ENCODE measurements at regions not wholly inside any gene's neighbourhood (a gene's known extent, or its start where the extent isn't known, plus 50 kb on each side); places are given as distances from the start of the nearest gene placed in this dataset.

DNA sequence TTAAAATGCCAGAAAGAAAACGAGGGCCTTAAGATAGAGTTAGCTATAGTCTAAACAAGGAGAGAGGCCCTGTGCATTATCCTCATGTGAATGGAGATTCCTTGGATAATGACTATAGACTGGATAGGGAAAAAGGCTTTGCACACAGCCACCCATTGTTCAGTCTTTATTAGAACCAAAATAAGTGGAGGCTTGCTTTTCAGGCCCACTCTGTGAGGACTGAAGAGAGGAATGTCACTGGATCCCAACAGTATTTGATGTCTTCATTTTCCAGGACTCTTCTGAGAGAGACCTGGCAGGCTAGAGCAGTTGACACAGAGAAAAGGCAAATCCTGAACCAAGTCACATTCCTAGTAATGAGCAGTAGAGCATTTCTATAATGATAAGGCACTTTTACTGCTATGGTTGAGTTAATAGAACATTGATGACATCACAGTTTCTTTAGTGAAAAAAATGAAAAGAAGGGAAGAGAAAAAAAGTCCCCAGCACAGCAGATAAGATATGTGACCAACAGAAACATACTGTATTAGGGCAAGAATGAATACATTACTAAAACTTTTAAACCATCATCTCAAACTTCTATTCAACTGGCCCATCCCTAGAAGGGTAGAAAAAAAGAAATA, 315.1 kb downstream of the EPHA7 start:
- TF ChIP-seq, protein P1, sequence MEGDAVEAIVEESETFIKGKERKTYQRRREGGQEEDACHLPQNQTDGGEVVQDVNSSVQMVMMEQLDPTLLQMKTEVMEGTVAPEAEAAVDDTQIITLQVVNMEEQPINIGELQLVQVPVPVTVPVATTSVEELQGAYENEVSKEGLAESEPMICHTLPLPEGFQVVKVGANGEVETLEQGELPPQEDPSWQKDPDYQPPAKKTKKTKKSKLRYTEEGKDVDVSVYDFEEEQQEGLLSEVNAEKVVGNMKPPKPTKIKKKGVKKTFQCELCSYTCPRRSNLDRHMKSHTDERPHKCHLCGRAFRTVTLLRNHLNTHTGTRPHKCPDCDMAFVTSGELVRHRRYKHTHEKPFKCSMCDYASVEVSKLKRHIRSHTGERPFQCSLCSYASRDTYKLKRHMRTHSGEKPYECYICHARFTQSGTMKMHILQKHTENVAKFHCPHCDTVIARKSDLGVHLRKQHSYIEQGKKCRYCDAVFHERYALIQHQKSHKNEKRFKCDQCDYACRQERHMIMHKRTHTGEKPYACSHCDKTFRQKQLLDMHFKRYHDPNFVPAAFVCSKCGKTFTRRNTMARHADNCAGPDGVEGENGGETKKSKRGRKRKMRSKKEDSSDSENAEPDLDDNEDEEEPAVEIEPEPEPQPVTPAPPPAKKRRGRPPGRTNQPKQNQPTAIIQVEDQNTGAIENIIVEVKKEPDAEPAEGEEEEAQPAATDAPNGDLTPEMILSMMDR (IDR thresholded peaks at IDR 0.05), result no peak
- TF ChIP-seq POLR2A (IDR thresholded peaks at IDR 0.05), result no peak
- no peak for DNase-seq
- Histone ChIP-seq H3K36me3 (no peaks in the 10 kb centered on the region), H3K4me1 (no peaks in the 10 kb centered on the region), H3K27ac (no peak overlapping the region), H3K4me3 (replicated peaks in 1 of 3) (no peak overlapping the region), H3K27me3 (no peaks in the 10 kb centered on the region), H3K9me3 (no peaks in the 10 kb centered on the region)
- intact Hi-C loops (cut with DNase I), result no loop called here
- 38 to 40% methylated on average over 1 of the region's 1 CpG for WGBS, 2 donors

DNA sequence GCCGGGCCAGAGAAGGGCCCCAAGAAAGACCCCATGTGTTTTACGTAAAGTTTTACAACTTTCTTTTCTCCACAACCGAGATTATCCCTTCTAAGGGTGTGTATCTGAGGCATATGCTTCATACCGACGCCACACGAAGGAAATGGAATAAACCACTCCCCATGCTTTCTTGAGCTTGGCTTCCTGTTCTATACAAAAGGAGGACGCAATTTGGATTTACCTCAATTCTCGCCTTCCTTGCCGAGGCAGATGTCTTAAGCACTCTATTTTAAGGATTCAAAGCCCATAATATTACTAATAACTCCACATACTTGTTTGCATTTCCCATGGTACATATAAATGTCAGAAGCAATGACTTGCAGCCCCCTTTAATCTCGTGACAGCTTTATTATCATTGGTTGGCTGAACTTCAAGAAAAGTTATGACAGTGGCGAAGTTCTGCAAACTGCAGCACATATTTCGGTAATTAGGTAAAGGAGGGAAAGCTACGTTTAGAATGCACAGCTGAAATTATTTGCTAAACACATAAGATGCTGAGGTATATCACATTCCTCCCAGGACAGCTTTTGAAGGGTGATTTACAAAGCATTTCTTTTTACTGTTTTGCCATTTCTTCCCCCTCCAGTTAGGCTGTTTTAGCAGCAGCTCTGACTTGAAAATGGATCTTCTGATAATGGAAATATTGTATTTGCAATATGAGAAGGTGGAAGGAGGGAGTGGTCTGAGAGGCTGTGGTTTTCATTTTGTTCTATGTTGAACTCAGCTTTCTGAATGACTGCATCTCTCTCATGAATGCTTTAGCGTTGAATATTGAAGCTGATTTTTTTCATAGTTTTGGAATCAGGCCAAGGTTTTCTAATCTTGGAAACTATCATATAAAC, 330.5 kb downstream of the EPHA7 start:
- no peak for DNase-seq
- H3K9me3 ChIP-seq, result no peaks in the 10 kb centered on the region
- H3K27ac ChIP-seq, result no peak overlapping the region
- H3K4me3 ChIP-seq (replicated peaks in 1 of 3), result no peak overlapping the region
- no peaks in the 10 kb centered on the region for H3K27me3 ChIP-seq
- intact Hi-C loops (cut with DNase I), result no loop called here
- WGBS, 2 donors, result 65 to 68% methylated on average over 14 of the region's 14 CpGs
- TF ChIP-seq, protein P1 (IDR thresholded peaks at IDR 0.05), result no peak
- TF ChIP-seq POLR2A (IDR thresholded peaks at IDR 0.05), result no peak
- no peaks in the 10 kb centered on the region for H3K4me1 ChIP-seq
- H3K36me3 ChIP-seq, result no peaks in the 10 kb centered on the region

DNA sequence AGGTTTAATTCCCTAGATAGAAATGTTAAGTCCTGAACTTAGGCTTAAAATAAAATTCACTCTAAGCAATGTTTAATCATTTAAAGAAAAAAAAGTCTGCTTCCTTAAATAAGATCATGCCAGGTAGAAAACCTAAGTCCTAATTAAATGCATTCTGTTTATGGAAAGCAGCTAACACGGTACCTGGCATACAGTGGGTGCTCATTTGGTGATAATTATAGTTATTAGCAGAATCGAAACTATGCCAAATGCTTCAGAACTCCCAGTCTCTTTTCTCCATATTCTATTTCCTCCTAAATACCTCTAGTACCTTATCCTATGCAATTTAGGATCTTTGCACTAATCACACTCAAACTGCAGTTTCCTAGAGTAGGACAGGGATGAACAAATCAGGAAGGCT, 331.8 kb downstream of the EPHA7 start:
- 89% methylated on average over 2 of the region's 2 CpGs for WGBS, 2 donors
- no peaks in the 10 kb centered on the region for H3K9me3 ChIP-seq
- no peak overlapping the region for H3K4me3 ChIP-seq (replicated peaks in 1 of 3)
- H3K27ac ChIP-seq, result no peak overlapping the region
- H3K36me3 ChIP-seq, result no peaks in the 10 kb centered on the region
- no peak for TF ChIP-seq POLR2A (IDR thresholded peaks at IDR 0.05)
- TF ChIP-seq, protein P1 (IDR thresholded peaks at IDR 0.05), result no peak
- H3K4me1 ChIP-seq, result no peaks in the 10 kb centered on the region
- intact Hi-C loops (cut with DNase I), result no loop called here
- DNase-seq, result no peak
- no peaks in the 10 kb centered on the region for H3K27me3 ChIP-seq

DNA sequence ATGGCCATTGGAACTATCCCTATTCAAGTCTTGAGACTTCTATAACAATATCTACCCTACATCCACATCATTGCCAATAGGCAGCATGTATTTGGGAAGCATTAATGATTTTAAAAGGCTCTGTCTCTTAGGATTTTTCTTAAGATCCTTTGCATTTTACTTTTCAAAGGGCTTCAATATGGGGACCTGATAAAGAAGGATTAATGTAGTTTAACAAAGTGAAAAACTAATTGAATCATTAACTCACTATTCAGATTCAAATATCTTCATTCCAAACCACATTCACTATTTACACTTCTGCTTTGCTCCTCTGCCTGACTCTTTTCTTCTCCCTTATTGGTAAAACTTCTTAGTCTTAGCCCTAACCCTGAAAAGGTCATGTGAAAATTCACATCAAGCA, 333.0 kb downstream of the EPHA7 start:
- no peak for DNase-seq
- intact Hi-C loops (cut with DNase I), result no loop called here
- no peaks in the 10 kb centered on the region for H3K4me1 ChIP-seq

More for the DNA sequence above, 333.0 kb downstream of the EPHA7 start:
- H3K36me3 ChIP-seq, result no peaks in the 10 kb centered on the region
- H3K27ac ChIP-seq, result no peak overlapping the region
- H3K27me3 ChIP-seq, result no peaks in the 10 kb centered on the region
- TF ChIP-seq POLR2A (IDR thresholded peaks at IDR 0.05), result no peak
- TF ChIP-seq, protein P1 (IDR thresholded peaks at IDR 0.05), result no peak
- no peaks in the 10 kb centered on the region for H3K9me3 ChIP-seq
- H3K4me3 ChIP-seq (replicated peaks in 1 of 3), result no peak overlapping the region

Data from thyroid gland (tissue), 4 donors.